A673 (cell line): ENCODE measurements at regions not wholly inside any gene's neighbourhood (a gene's known extent, or its start where the extent isn't known, plus 50 kb on each side); places are given as distances from the start of the nearest gene placed in this dataset.

Source experiments
- BruUV-seq: library from RNA; stranded (reverse); fragments of 400-500 nt; replicated peaks from 2 replicates; lab custom pipeline; 2021; lab: Mats Ljungman, UMichigan
- CTCF ChIA-PET: fragments of 300-600 bp; sonication (Branson Sonifier 250); formaldehyde crosslinking; loops from one replicate; lab custom pipeline; 2022; ENCODE audit warnings: antibody characterized with exemption; lab: Charles Lee
- POLR2A ChIA-PET: fragments of 300-600 bp; sonication (Branson Sonifier 250); formaldehyde crosslinking; loops from one replicate; lab custom pipeline; 2022; ENCODE audit warnings: antibody characterized with exemption; ENCODE audit not compliant: low non-redundant PET; lab: Charles Lee
- DNase-seq: peaks from one replicate; pipeline ENCODE4 v3.0.0-alpha.2; 2015; ENCODE audit warnings: low spot score
- H3K27ac ChIP-seq: fragments of 200-600 bp; sonication (generic); 2 replicates; pipeline ENCODE4 v1.5.1; 2016; ENCODE audit warnings: mixed run types, low read depth, mild to moderate bottlenecking, mixed read lengths, antibody characterized with exemption, low read length; ENCODE audit not compliant: poor library complexity, severe bottlenecking
- H3K27me3 ChIP-seq: fragments of 200-600 bp; sonication (generic); replicated peaks from 2 replicates; pipeline ENCODE4 v1.6.1; 2017; ENCODE audit warnings: mixed run types, low read depth, mild to moderate bottlenecking, mixed read lengths, antibody characterized with exemption, low read length; ENCODE audit not compliant: insufficient read depth, poor library complexity
- H3K36me3 ChIP-seq: fragments of 200-600 bp; sonication (generic); 2 replicates; pipeline ENCODE4 v1.6.1; 2016; ENCODE audit warnings: mixed run types, mild to moderate bottlenecking, mixed read lengths, antibody characterized with exemption, low read length; ENCODE audit not compliant: insufficient read depth, poor library complexity, severe bottlenecking
- H3K4me1 ChIP-seq: fragments of 200-600 bp; sonication (generic); 2 replicates; pipeline ENCODE4 v1.6.1; 2017; ENCODE audit warnings: mixed run types, mild to moderate bottlenecking, mixed read lengths, antibody characterized with exemption, low read length; ENCODE audit not compliant: insufficient read depth, poor library complexity, severe bottlenecking
- H3K4me3 ChIP-seq: fragments of 200-600 bp; sonication (generic); 2 replicates; pipeline ENCODE4 v1.5.1; 2016; ENCODE audit warnings: low read depth, mixed run types, mild to moderate bottlenecking, mixed read lengths, low read length; ENCODE audit not compliant: poor library complexity, severe bottlenecking
- H3K9me3 ChIP-seq: fragments of 200-600 bp; sonication (generic); 2 replicates; pipeline ENCODE4 v1.6.1; 2016; ENCODE audit warnings: mixed run types, low read depth, mild to moderate bottlenecking, mixed read lengths, antibody characterized with exemption, low read length; ENCODE audit not compliant: poor library complexity, severe bottlenecking
- CTCF ChIP-seq: fragments of 300-800, 200-600 bp; sonication (generic); conservative IDR thresholded peaks from 2 replicates; pipeline ENCODE4 v1.5.1; 2017; ENCODE audit warnings: low read depth, mild to moderate bottlenecking, antibody characterized with exemption, low read length, moderate library complexity, mixed read lengths
- EZH2 ChIP-seq: fragments of 200-600 bp; sonication (generic); IDR thresholded peaks from 2 replicates; pipeline ENCODE4 v1.6.1; 2017; ENCODE audit warnings: borderline replicate concordance, low read depth, mild to moderate bottlenecking, mixed read lengths, antibody characterized with exemption, low read length; ENCODE audit not compliant: poor library complexity, severe bottlenecking
- intact Hi-C: fragments of 100-400 bp; cut with micrococcal nuclease; formaldehyde crosslinking; loops from one replicate; pipeline ENCODE4 v1.10.0; 2022; ENCODE audit not compliant: unreplicated experiment

GRCh38 chr21:22881131-22881530, 1882.9 kb downstream of the NCAM2 start:
- H3K27me3 ChIP-seq = no peaks in the 10 kb centered on the region
- TF ChIP-seq EZH2 (no peak), CTCF (no peak)
- DNase-seq = no peak
- no peaks in the 10 kb centered on the region for H3K36me3 ChIP-seq
- BruUV-seq = no TSS peak
- no peak overlapping the region for H3K27ac ChIP-seq
- ChIA-PET POLR2A (no interaction called here), CTCF (no interaction called here)
- H3K9me3 ChIP-seq = no peaks in the 10 kb centered on the region
- no peaks in the 10 kb centered on the region for H3K4me1 ChIP-seq
- no peak overlapping the region for H3K4me3 ChIP-seq
- intact Hi-C loops = no loop called here

- ChIA-PET CTCF (no interaction called here), POLR2A (no interaction called here)
- Histone ChIP-seq H3K4me3 (no peak overlapping the region), H3K36me3 (no peaks in the 10 kb centered on the region), H3K27ac (no peak overlapping the region), H3K27me3 (no peaks in the 10 kb centered on the region), H3K9me3 (no peaks in the 10 kb centered on the region), H3K4me1 (no peaks in the 10 kb centered on the region)
- no peak for TF ChIP-seq EZH2
- no peak for TF ChIP-seq CTCF
- no TSS peak for BruUV-seq
- intact Hi-C loops = no loop called here
- no peak for DNase-seq
These were observed 1886.9 kb downstream of the NCAM2 start for GRCh38 chr21:22885079-22885478.

GRCh38 chr21:22885614-22886013, 1887.4 kb downstream of the NCAM2 start:
- no peaks in the 10 kb centered on the region for H3K9me3 ChIP-seq
- TF ChIP-seq CTCF (no peak), EZH2 (no peak)
- BruUV-seq = no TSS peak
- DNase-seq = no peak
- no peaks in the 10 kb centered on the region for H3K27me3 ChIP-seq
- H3K4me1 ChIP-seq = no peaks in the 10 kb centered on the region
- ChIA-PET POLR2A (no interaction called here), CTCF (no interaction called here)
- no peaks in the 10 kb centered on the region for H3K36me3 ChIP-seq
- intact Hi-C loops = no loop called here
- H3K27ac ChIP-seq = no peak overlapping the region
- H3K4me3 ChIP-seq = no peak overlapping the region
